HL-60 (cell line): ENCODE measurements at regions not wholly inside any gene's neighbourhood (a gene's known extent, or its start where the extent isn't known, plus 50 kb on each side); places are given as distances from the start of the nearest gene placed in this dataset.

Experiments used
- DNase-seq, 2 experiments: peaks; one replicate each; pipeline ENCODE4 v3.0.0-alpha.2; 2010 to 2020; ENCODE audit warnings: low read depth in 1 of 2, low spot score in 1 of 2
- H3K27ac ChIP-seq: fragments of 250-450 bp; sonication (Bioruptor Pico); replicated peaks from 2 replicates; pipeline ENCODE4 v1.5.1; 2020; ENCODE audit warnings: mild to moderate bottlenecking, moderate library complexity
- H3K27me3 ChIP-seq: fragments of 250-450 bp; sonication (Bioruptor Pico); 2 replicates; pipeline ENCODE4 v1.5.1; 2021; ENCODE audit warnings: mild to moderate bottlenecking, moderate library complexity; ENCODE audit not compliant: insufficient read depth, poor library complexity, severe bottlenecking
- H3K4me3 ChIP-seq: replicated peaks from 2 replicates; pipeline ENCODE4 v1.5.1; 2011; ENCODE audit warnings: mild to moderate bottlenecking, control low read depth, low read length; ENCODE audit not compliant: insufficient read depth
- CTCF ChIP-seq: IDR thresholded peaks from one replicate; pipeline ENCODE4 v1.5.1; 2011; ENCODE audit warnings: low read length, control low read depth, inconsistent platforms; ENCODE audit not compliant: insufficient read depth
- GABPA ChIP-seq: IDR thresholded peaks from 2 replicates; pipeline ENCODE4 v1.6.1; 2012; ENCODE audit warnings: low read depth
- POLR2AphosphoS5 ChIP-seq: IDR thresholded peaks from 2 replicates; pipeline ENCODE4 v1.6.1; 2012; ENCODE audit warnings: low read depth
- REST ChIP-seq: IDR thresholded peaks from 2 replicates; pipeline ENCODE4 v1.6.1; 2012; ENCODE audit warnings: low read depth; ENCODE audit not compliant: insufficient replicate concordance
- SPI1 ChIP-seq: IDR thresholded peaks from 2 replicates; pipeline ENCODE4 v1.6.1; 2012; ENCODE audit warnings: low read depth, mild to moderate bottlenecking, borderline replicate concordance

- DNase-seq, result no peak
- H3K4me3 ChIP-seq, result no peak overlapping the region
- no peak overlapping the region for H3K27ac ChIP-seq
- peaks cover 3% of the 10 kb centered on the region for H3K27me3 ChIP-seq
- TF ChIP-seq CTCF (no peak), POLR2AphosphoS5 (no peak), REST (no peak), SPI1 (no peak), GABPA (no peak)
Measured at GRCh38 chr3:170717410-170718402, 131.8 kb upstream of the SLC7A14 start.

GRCh38 chr3:170716172-170716805, 130.4 kb upstream of the SLC7A14 start:
- H3K4me3 ChIP-seq, result no peak overlapping the region
- no peak for DNase-seq
- no peak overlapping the region for H3K27ac ChIP-seq
- TF ChIP-seq POLR2AphosphoS5, result no peak
- no peak for TF ChIP-seq CTCF
- TF ChIP-seq SPI1, result no peak
- no peak for TF ChIP-seq GABPA
- H3K27me3 ChIP-seq, result no peaks in the 10 kb centered on the region

DNA sequence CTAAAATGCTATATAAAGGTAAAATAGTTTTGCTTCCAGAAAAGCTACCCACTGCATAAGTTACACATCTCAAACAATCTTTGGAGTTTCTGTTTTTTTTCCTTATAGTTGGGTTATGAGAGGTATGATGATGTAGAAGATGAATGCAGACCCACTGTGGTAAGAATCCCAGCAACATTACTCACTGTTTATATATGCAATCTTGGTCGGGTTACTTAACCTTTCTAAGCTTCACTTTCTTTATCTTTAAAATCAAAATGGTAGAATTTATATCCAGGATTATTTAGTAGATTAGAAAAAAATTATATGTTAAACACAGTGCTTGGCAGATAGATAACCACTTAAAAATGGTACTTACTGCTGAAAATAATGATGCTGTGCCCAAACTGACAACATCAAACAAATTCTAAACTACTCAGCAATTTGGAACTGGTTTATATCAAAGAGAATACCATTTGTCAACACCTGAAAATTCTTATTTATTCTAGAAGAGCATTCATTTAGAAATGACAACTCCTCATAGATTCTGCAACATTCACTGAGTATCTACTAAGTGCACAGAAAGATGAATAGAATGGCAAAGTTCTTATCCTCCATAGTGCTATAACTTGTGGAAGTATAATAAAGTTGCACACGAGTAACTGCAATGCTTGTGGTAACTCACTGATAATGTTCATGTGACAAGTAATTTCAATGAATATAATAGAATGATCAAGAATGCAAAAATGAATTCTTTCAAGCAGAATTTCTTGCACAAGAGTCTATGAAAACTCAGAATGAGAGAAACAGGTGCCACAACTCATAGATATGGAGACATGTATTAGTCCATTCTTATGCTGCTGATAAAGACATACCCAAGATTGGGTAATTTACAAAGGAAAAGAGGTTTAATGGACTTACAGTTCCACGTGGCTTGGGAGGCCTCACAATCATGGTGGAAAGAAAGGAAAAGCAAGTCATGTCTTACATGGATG, 129.0 kb upstream of the SLC7A14 start:
- no peak overlapping the region for H3K27ac ChIP-seq
- DNase-seq, result no peak
- H3K27me3 ChIP-seq, result no peaks in the 10 kb centered on the region
- no peak for TF ChIP-seq REST
- TF ChIP-seq GABPA, result no peak
- no peak for TF ChIP-seq CTCF
- no peak for TF ChIP-seq SPI1
- no peak for TF ChIP-seq POLR2AphosphoS5
- H3K4me3 ChIP-seq, result no peak overlapping the region
